H1 (cell line): ENCODE measurements at regions not wholly inside any gene's neighbourhood (a gene's known extent, or its start where the extent isn't known, plus 50 kb on each side); places are given as distances from the start of the nearest gene placed in this dataset.

Experiments
- CBX8 ChIP-seq: fragments of 300-800, 300-1000 bp; sonication (generic); IDR thresholded peaks from 2 replicates; pipeline ENCODE4 v1.7.1; 2016; ENCODE audit warnings: low read depth, low read length, borderline replicate concordance
- KDM5A ChIP-seq: fragments of 200-600 bp; IDR thresholded peaks from 2 replicates; pipeline ENCODE4 v1.7.1; 2012; ENCODE audit warnings: mild to moderate bottlenecking, low read length, inconsistent platforms, mixed read lengths
- RAD21 ChIP-seq, 2 experiments: IDR thresholded peaks in 1 of 2; conservative IDR thresholded peaks in 1 of 2; 2 replicates each; pipeline ENCODE4 v1.6.1; 2011; ENCODE audit warnings: low read depth in 2 of 2, low read length in 2 of 2, improper control_type of control experiment in 1 of 2, inconsistent platforms in 1 of 2, mild to moderate bottlenecking in 1 of 2, moderate library complexity in 1 of 2
- RXRA ChIP-seq: IDR thresholded peaks from 2 replicates; pipeline ENCODE4 v1.6.1; 2011; ENCODE audit warnings: low read depth, mild to moderate bottlenecking, low read length, moderate library complexity; ENCODE audit not compliant: insufficient read depth
- TAF7 ChIP-seq: optimal IDR thresholded peaks from 2 replicates; pipeline ENCODE3; 2011; ENCODE audit warnings: low read depth, mild to moderate bottlenecking, inconsistent platforms, low read length, moderate library complexity, borderline replicate concordance
- TF ChIP-seq, protein P1 (sequence below): IDR thresholded peaks from 2 replicates; pipeline ENCODE4 v1.6.1; 2012; ENCODE audit warnings: low read length, inconsistent platforms
- TF ChIP-seq, protein P2 (sequence below): IDR thresholded peaks from 2 replicates; pipeline ENCODE4 v1.6.1; 2012; ENCODE audit warnings: inconsistent platforms

DNA sequence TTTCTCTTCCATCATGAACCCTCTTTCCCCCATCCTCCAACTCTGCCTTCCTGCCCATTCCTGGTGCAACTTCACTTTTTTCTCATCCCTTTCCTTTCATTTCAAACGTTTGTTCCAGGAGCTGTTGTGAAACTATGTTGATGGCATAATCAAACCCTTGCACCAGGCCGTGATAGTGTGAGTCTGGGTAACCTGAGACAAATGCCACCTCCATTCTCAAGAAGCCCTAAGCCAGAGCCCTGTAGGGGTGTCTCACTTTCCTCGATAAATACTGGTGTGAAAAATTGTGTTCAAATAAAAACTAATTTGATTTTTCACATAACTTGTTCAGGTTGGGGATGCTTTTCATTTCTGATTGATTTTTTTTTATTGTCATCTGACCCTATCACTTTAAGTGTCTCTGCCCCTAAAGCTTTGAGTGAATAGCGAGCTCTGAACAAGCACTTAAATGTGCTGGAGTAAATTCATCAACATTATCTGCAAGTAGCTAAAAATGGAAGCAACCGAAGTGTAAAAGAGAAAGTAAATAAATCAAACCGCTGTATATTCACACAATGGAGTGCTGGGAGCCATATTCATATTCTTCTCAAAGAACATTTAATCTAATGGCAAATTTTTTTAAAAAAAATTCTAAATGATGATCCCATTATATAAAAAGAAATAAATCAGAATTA, 303.1 kb upstream of the CDYL start (continued):
- TF ChIP-seq, protein P1, sequence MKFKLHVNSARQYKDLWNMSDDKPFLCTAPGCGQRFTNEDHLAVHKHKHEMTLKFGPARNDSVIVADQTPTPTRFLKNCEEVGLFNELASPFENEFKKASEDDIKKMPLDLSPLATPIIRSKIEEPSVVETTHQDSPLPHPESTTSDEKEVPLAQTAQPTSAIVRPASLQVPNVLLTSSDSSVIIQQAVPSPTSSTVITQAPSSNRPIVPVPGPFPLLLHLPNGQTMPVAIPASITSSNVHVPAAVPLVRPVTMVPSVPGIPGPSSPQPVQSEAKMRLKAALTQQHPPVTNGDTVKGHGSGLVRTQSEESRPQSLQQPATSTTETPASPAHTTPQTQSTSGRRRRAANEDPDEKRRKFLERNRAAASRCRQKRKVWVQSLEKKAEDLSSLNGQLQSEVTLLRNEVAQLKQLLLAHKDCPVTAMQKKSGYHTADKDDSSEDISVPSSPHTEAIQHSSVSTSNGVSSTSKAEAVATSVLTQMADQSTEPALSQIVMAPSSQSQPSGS, result no peak
- no peak for TF ChIP-seq CBX8
- TF ChIP-seq, protein P2, sequence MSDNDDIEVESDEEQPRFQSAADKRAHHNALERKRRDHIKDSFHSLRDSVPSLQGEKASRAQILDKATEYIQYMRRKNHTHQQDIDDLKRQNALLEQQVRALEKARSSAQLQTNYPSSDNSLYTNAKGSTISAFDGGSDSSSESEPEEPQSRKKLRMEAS, result no peak
- no peak for TF ChIP-seq RXRA
- TF ChIP-seq TAF7, result no peak
- TF ChIP-seq KDM5A, result no peak
- TF ChIP-seq RAD21 (IDR thresholded peaks at IDR 0.05 in 1 of 2, conservative IDR thresholded peaks at IDR 0.05 in 1 of 2; ENCODE audit: low read depth in 2 of 2, low read length in 2 of 2), result no peak
